Osteocyte (in vitro differentiated cells): ENCODE measurements at regions not wholly inside any gene's neighbourhood (a gene's known extent, or its start where the extent isn't known, plus 50 kb on each side); places are given as distances from the start of the nearest gene placed in this dataset.

ENCODE experiments used
- DNase-seq: peaks from one replicate; pipeline ENCODE4 v3.0.0; 2021; ENCODE audit warnings: mixed read lengths; ENCODE audit not compliant: unreplicated experiment; ENCODE audit errors: extremely low spot score
- H3K27ac Mint-ChIP-seq: one replicate; pipeline ENCODE4 v1.8.0; 2021; ENCODE audit warnings: mild to moderate bottlenecking, mixed read lengths; ENCODE audit not compliant: unreplicated experiment
- H3K27me3 Mint-ChIP-seq: one replicate; pipeline ENCODE4 v1.8.0; 2021; ENCODE audit warnings: mixed read lengths; ENCODE audit not compliant: unreplicated experiment
- H3K36me3 Mint-ChIP-seq: one replicate; pipeline ENCODE4 v1.8.0; 2021; ENCODE audit warnings: mixed read lengths; ENCODE audit not compliant: unreplicated experiment
- H3K4me1 Mint-ChIP-seq: one replicate; pipeline ENCODE4 v1.8.0; 2021; ENCODE audit warnings: mixed read lengths; ENCODE audit not compliant: unreplicated experiment
- H3K4me3 Mint-ChIP-seq: one replicate; pipeline ENCODE4 v1.8.0; 2021; ENCODE audit warnings: mild to moderate bottlenecking, moderate library complexity, mixed read lengths; ENCODE audit not compliant: unreplicated experiment
- H3K9me3 Mint-ChIP-seq: one replicate; pipeline ENCODE4 v1.8.0; 2021; ENCODE audit warnings: mixed read lengths; ENCODE audit not compliant: unreplicated experiment
- TF ChIP-seq, protein P1 (sequence below): fragments of 200-600 bp; sonication (generic); IDR thresholded peaks from 2 replicates; pipeline ENCODE4 v1.5.0; 2021; ENCODE audit warnings: antibody characterized with exemption, mild to moderate bottlenecking, moderate library complexity

DNA sequence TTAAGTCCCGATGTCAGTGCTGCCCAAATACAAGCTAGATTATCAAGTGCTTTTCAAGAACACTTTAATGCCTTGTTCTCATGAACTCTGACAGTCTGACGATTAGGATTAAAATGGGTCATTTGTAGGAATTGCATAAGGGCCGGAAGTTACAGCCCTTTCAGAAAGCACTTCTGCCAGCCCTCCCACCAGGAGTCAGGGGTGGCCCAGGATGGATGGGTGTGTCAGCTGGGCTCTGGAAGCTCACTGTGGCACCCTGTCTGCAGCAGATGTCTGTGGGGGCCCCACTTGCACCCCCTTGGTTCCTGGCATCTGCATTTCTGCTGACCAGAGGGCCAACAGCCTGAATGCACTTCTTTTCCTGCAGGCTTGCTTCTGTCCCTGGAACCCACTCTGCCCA lies 712.7 kb downstream of the UQCRFS1 start:
- no peaks in the 10 kb centered on the region for H3K36me3 Mint-ChIP-seq
- no peak overlapping the region for H3K4me3 Mint-ChIP-seq
- no peak overlapping the region for H3K27ac Mint-ChIP-seq
- DNase-seq = no peak
- H3K27me3 Mint-ChIP-seq = no peaks in the 10 kb centered on the region
- no peaks in the 10 kb centered on the region for H3K4me1 Mint-ChIP-seq
- no peaks in the 10 kb centered on the region for H3K9me3 Mint-ChIP-seq
- TF ChIP-seq, protein P1, sequence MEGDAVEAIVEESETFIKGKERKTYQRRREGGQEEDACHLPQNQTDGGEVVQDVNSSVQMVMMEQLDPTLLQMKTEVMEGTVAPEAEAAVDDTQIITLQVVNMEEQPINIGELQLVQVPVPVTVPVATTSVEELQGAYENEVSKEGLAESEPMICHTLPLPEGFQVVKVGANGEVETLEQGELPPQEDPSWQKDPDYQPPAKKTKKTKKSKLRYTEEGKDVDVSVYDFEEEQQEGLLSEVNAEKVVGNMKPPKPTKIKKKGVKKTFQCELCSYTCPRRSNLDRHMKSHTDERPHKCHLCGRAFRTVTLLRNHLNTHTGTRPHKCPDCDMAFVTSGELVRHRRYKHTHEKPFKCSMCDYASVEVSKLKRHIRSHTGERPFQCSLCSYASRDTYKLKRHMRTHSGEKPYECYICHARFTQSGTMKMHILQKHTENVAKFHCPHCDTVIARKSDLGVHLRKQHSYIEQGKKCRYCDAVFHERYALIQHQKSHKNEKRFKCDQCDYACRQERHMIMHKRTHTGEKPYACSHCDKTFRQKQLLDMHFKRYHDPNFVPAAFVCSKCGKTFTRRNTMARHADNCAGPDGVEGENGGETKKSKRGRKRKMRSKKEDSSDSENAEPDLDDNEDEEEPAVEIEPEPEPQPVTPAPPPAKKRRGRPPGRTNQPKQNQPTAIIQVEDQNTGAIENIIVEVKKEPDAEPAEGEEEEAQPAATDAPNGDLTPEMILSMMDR = no peak

GRCh38 chr19:28498404-28498976 lies 714.5 kb downstream of the UQCRFS1 start:
- no peaks in the 10 kb centered on the region for H3K9me3 Mint-ChIP-seq
- no peaks in the 10 kb centered on the region for H3K4me1 Mint-ChIP-seq
- no peaks in the 10 kb centered on the region for H3K36me3 Mint-ChIP-seq
- TF ChIP-seq, protein P1 = no peak
- no peak for DNase-seq
- no peaks in the 10 kb centered on the region for H3K27me3 Mint-ChIP-seq
- no peak overlapping the region for H3K4me3 Mint-ChIP-seq
- H3K27ac Mint-ChIP-seq = no peak overlapping the region

DNA sequence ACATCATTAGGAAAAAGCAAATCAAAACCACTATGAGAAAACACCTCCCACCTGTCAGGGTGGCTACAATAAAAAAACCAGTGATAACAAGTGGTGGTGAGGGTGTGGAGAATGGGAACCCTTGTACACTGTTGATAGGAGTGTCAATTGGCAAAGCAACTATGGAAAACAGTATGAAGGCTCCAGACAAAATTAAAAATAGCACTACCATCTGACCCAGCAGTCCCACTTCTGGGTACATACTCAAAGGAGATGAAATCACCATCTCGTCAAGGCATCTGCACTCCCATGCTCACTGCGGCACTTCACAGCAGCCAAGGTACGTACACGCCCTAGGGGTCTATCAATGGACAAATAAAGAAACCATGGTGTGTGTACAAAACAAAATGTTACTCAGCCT lies 715.1 kb downstream of the UQCRFS1 start:
- TF ChIP-seq, protein P1 = no peak
- Mint-ChIP-seq H3K27me3 (no peaks in the 10 kb centered on the region), H3K36me3 (no peaks in the 10 kb centered on the region), H3K9me3 (no peaks in the 10 kb centered on the region), H3K4me1 (no peaks in the 10 kb centered on the region), H3K27ac (no peak overlapping the region), H3K4me3 (no peak overlapping the region)
- no peak for DNase-seq

DNA sequence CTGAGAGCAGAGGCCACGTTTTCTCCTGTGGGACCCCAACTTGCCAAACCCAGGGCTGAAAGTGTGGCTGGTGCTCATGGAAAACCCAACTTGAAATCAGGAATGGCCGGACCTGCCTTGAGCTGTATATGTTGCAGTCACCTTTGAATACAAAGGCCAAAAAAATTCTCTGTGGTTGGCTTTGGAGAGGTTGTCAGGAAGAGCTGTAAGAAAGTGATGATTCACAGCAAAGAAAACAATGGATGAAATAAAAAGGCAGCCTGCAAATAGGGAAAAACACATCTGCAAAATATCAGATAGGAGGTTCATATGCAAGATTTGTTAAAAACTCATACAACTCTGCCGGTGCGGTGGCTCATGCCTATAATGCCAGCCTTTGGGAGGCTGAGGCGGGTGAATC lies 715.8 kb downstream of the UQCRFS1 start:
- Mint-ChIP-seq H3K27ac (no peak overlapping the region), H3K27me3 (no peaks in the 10 kb centered on the region), H3K4me1 (no peaks in the 10 kb centered on the region), H3K36me3 (no peaks in the 10 kb centered on the region), H3K9me3 (no peaks in the 10 kb centered on the region), H3K4me3 (no peak overlapping the region)
- TF ChIP-seq, protein P1 = no peak
- no peak for DNase-seq

GRCh38 chr19:28495046-28495445 lies 717.9 kb downstream of the UQCRFS1 start:
- H3K4me1 Mint-ChIP-seq = peaks cover 3% of the 10 kb centered on the region
- H3K27me3 Mint-ChIP-seq = no peaks in the 10 kb centered on the region
- no peak for DNase-seq
- TF ChIP-seq, protein P1 = no peak
- no peak overlapping the region for H3K27ac Mint-ChIP-seq
- H3K4me3 Mint-ChIP-seq = no peak overlapping the region
- no peaks in the 10 kb centered on the region for H3K9me3 Mint-ChIP-seq
- no peaks in the 10 kb centered on the region for H3K36me3 Mint-ChIP-seq
